Breast epithelium (tissue), 4 donors: ENCODE measurements at regions not wholly inside any gene's neighbourhood (a gene's known extent, or its start where the extent isn't known, plus 50 kb on each side); places are given as distances from the start of the nearest gene placed in this dataset.

Source experiments
- DNase-seq, 2 donors: peaks; one replicate each; pipeline ENCODE4 v3.0.0-alpha.2; 2019; ENCODE audit warnings: low spot score in 2 of 2
- H3K27ac ChIP-seq, 2 donors: fragments of 200-600 bp; sonication (generic) in 1 of 2; one replicate each; pipeline ENCODE4 v1.5.1; 2016 to 2019; ENCODE audit warnings: mild to moderate bottlenecking in 1 of 2
- H3K27me3 ChIP-seq, 2 donors: fragments of 200-600 bp; sonication (generic) in 1 of 2; one replicate each; pipeline versions ENCODE4 v1.5.1 to v1.6.0; 2017 to 2019; ENCODE audit warnings: control low read depth in 1 of 2, mild to moderate bottlenecking in 1 of 2
- H3K36me3 ChIP-seq: fragments of 200-600 bp; one replicate; pipeline ENCODE4 v1.5.1; 2019
- H3K4me1 ChIP-seq, 2 donors: fragments of 200-600 bp; sonication (generic); one replicate each; pipeline ENCODE4 v1.5.1; 2016 to 2019; ENCODE audit warnings: control low read depth in 1 of 2
- H3K4me3 ChIP-seq, 3 donors: fragments of 200-600 bp; sonication (generic); 1 replicate in 2 of 3; 2 replicates in 1 of 3; pipeline ENCODE4 v1.5.1; 2016 to 2019; ENCODE audit warnings: mild to moderate bottlenecking in 3 of 3, moderate library complexity in 2 of 3
- H3K9me3 ChIP-seq, 2 donors: fragments of 200-600 bp; sonication (generic) in 1 of 2; one replicate each; pipeline ENCODE4 v1.5.1; 2016 to 2019; ENCODE audit warnings: control low read depth in 1 of 2
- POLR2A ChIP-seq: fragments of 450-650 bp; IDR thresholded peaks from one replicate; pipeline ENCODE4 v1.6.1; 2016; ENCODE audit warnings: antibody characterized with exemption, mild to moderate bottlenecking, moderate library complexity
- POLR2AphosphoS5 ChIP-seq, 3 donors: sonication (generic); formaldehyde crosslinking; IDR thresholded peaks; one replicate each; pipeline ENCODE4 v1.6.1; 2017; ENCODE audit warnings: antibody characterized with exemption in 3 of 3
- intact Hi-C: fragments of 100-400 bp; cut with DNase I; formaldehyde crosslinking; loops from one replicate; pipeline ENCODE4 v1.15.1; 2023; ENCODE audit warnings: low total_unique reads
- TF ChIP-seq, protein P1 (sequence below), 3 donors: fragments of 450-650 bp; IDR thresholded peaks; one replicate each; pipeline ENCODE4 v1.5.1; 2016 to 2017; ENCODE audit warnings: antibody characterized with exemption in 3 of 3, mild to moderate bottlenecking in 3 of 3, moderate library complexity in 3 of 3

GRCh38 chr13:61795580-61795979, 379.9 kb upstream of the PCDH20 start:
- H3K36me3 ChIP-seq, result no peaks in the 10 kb centered on the region
- no peaks in the 10 kb centered on the region for H3K27me3 ChIP-seq
- H3K9me3 ChIP-seq, result no peaks in the 10 kb centered on the region
- DNase-seq, result no peak
- no peak for TF ChIP-seq POLR2AphosphoS5 (IDR thresholded peaks at IDR 0.05)
- TF ChIP-seq POLR2A, result no peak
- TF ChIP-seq, protein P1, sequence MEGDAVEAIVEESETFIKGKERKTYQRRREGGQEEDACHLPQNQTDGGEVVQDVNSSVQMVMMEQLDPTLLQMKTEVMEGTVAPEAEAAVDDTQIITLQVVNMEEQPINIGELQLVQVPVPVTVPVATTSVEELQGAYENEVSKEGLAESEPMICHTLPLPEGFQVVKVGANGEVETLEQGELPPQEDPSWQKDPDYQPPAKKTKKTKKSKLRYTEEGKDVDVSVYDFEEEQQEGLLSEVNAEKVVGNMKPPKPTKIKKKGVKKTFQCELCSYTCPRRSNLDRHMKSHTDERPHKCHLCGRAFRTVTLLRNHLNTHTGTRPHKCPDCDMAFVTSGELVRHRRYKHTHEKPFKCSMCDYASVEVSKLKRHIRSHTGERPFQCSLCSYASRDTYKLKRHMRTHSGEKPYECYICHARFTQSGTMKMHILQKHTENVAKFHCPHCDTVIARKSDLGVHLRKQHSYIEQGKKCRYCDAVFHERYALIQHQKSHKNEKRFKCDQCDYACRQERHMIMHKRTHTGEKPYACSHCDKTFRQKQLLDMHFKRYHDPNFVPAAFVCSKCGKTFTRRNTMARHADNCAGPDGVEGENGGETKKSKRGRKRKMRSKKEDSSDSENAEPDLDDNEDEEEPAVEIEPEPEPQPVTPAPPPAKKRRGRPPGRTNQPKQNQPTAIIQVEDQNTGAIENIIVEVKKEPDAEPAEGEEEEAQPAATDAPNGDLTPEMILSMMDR (IDR thresholded peaks at IDR 0.05), result no peak
- no peak overlapping the region for H3K4me3 ChIP-seq
- H3K4me1 ChIP-seq, result no peaks in the 10 kb centered on the region
- H3K27ac ChIP-seq, result no peak overlapping the region
- intact Hi-C loops, result no loop called here

DNA sequence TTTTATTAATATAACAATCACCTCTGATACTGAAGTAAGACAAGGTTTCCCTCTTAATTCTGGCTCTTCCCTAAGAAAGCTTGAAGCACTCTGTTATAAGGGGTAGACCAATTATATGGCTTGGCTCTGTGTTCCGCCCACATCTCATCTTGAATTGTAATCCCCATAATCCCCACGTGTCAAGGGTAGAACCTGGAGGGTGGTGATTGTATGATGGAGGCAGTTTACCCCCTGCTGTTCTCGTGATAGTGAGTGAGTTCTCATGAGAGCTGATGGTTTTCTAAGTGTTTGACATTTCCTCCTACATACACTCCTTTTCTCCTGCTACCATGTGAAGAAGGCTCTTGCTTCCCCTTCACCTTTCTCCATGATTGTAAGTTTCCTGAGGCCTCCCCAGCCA, 363.8 kb upstream of the PCDH20 start:
- no peaks in the 10 kb centered on the region for H3K36me3 ChIP-seq
- H3K4me1 ChIP-seq, result no peaks in the 10 kb centered on the region
- no peaks in the 10 kb centered on the region for H3K9me3 ChIP-seq
- no peaks in the 10 kb centered on the region for H3K27me3 ChIP-seq
- no peak for DNase-seq
- H3K4me3 ChIP-seq, result no peak overlapping the region
- no peak overlapping the region for H3K27ac ChIP-seq
- intact Hi-C loops, result no loop called here
- TF ChIP-seq, protein P1 (IDR thresholded peaks at IDR 0.05), result no peak
- TF ChIP-seq POLR2A, result no peak
- TF ChIP-seq POLR2AphosphoS5 (IDR thresholded peaks at IDR 0.05), result no peak

GRCh38 chr13:61778531-61778930, 362.9 kb upstream of the PCDH20 start:
- intact Hi-C loops, result no loop called here
- Histone ChIP-seq H3K4me3 (no peak overlapping the region), H3K9me3 (no peaks in the 10 kb centered on the region), H3K4me1 (no peaks in the 10 kb centered on the region), H3K27me3 (no peaks in the 10 kb centered on the region), H3K27ac (no peak overlapping the region), H3K36me3 (no peaks in the 10 kb centered on the region)
- no peak for TF ChIP-seq POLR2AphosphoS5 (IDR thresholded peaks at IDR 0.05)
- TF ChIP-seq, protein P1 (IDR thresholded peaks at IDR 0.05), result no peak
- TF ChIP-seq POLR2A, result no peak
- no peak for DNase-seq

DNA sequence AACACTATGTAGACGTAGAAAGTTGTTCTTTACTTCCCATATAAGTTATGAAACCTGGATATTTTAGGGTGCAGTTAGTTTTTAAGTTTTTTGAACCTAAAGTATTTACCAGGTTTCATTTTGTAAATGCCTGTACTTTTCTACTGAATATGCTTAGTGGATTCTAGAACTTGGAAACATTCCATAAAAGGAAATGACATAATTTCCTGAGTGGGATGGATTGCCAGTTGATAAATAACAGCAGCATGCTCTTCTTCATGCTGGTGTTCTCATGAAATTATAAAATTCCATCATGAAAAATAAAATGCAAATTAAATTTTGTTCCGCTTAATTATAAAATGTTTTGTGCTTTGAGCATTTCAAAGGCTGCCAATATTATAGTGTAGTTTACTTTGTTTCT, 362.2 kb upstream of the PCDH20 start:
- no peak overlapping the region for H3K4me3 ChIP-seq
- H3K27ac ChIP-seq, result no peak overlapping the region
- TF ChIP-seq POLR2A (no peak), POLR2AphosphoS5 (IDR thresholded peaks at IDR 0.05) (no peak)
- TF ChIP-seq, protein P1 (IDR thresholded peaks at IDR 0.05), result no peak
- no peaks in the 10 kb centered on the region for H3K9me3 ChIP-seq
- H3K4me1 ChIP-seq, result no peaks in the 10 kb centered on the region
- no peak for DNase-seq
- H3K36me3 ChIP-seq, result no peaks in the 10 kb centered on the region
- intact Hi-C loops, result no loop called here
- H3K27me3 ChIP-seq, result no peaks in the 10 kb centered on the region

- intact Hi-C loops, result no loop called here
- no peak for DNase-seq
- TF ChIP-seq, protein P1 (IDR thresholded peaks at IDR 0.05), result no peak
- TF ChIP-seq POLR2A (no peak), POLR2AphosphoS5 (IDR thresholded peaks at IDR 0.05) (no peak)
- Histone ChIP-seq H3K27ac (no peak overlapping the region), H3K36me3 (no peaks in the 10 kb centered on the region), H3K27me3 (no peaks in the 10 kb centered on the region), H3K4me3 (no peak overlapping the region), H3K4me1 (no peaks in the 10 kb centered on the region), H3K9me3 (no peaks in the 10 kb centered on the region)
These were observed 361.6 kb upstream of the PCDH20 start for GRCh38 chr13:61777271-61777670.
